GM21447 (cell line): ENCODE measurements at regions not wholly inside any gene's neighbourhood (a gene's known extent, or its start where the extent isn't known, plus 50 kb on each side); places are given as distances from the start of the nearest gene placed in this dataset.

Experiments
- ATAC-seq: cut with Tn5 transposase; IDR thresholded peaks from one replicate; pipeline ENCODE4 v1.9.1; 2021; ENCODE audit not compliant: unreplicated experiment

- ATAC-seq, result no peak
Measured at GRCh38 chr18:39802648-39803229, 2152.3 kb upstream of the PIK3C3 start.

- no peak for ATAC-seq
Measured at GRCh38 chr18:39801848-39802247, 2153.2 kb upstream of the PIK3C3 start.

- ATAC-seq, result no peak
Measured at GRCh38 chr18:39801010-39801409, 2154.0 kb upstream of the PIK3C3 start.

- ATAC-seq, result no peak
Measured at GRCh38 chr18:39799006-39799405, 2156.0 kb upstream of the PIK3C3 start.

GRCh38 chr18:39796393-39796792 is 2158.6 kb upstream of the PIK3C3 start:
- no peak for ATAC-seq

GRCh38 chr18:39795350-39795749 is 2159.7 kb upstream of the PIK3C3 start:
- no peak for ATAC-seq

GRCh38 chr18:39793609-39794008 is 2161.4 kb upstream of the PIK3C3 start:
- ATAC-seq, result no peak

GRCh38 chr18:39788383-39788782 is 2166.7 kb upstream of the PIK3C3 start:
- no peak for ATAC-seq

GRCh38 chr18:39786477-39786876 is 2168.6 kb upstream of the PIK3C3 start:
- ATAC-seq, result no peak

GRCh38 chr18:39784541-39784940 is 2170.5 kb upstream of the PIK3C3 start:
- no peak for ATAC-seq

- no peak for ATAC-seq
Measured at GRCh38 chr18:39781565-39781964, 2173.5 kb upstream of the PIK3C3 start.

- ATAC-seq, result no peak
Measured at GRCh38 chr18:39780774-39781173, 2174.3 kb upstream of the PIK3C3 start.

- ATAC-seq, result no peak
Measured at GRCh38 chr18:39779926-39780325, 2175.1 kb upstream of the PIK3C3 start.

- no peak for ATAC-seq
Measured at GRCh38 chr18:39776766-39777165, 2178.3 kb upstream of the PIK3C3 start.

- ATAC-seq, result no peak
Measured at GRCh38 chr18:39774957-39775598, 2180.0 kb upstream of the PIK3C3 start.

- no peak for ATAC-seq
Measured at GRCh38 chr18:39773646-39774045, 2181.4 kb upstream of the PIK3C3 start.

- ATAC-seq, result no peak
Measured at GRCh38 chr18:39772155-39772919, 2182.7 kb upstream of the PIK3C3 start.

- ATAC-seq, result no peak
Measured at GRCh38 chr18:39770399-39770798, 2184.6 kb upstream of the PIK3C3 start.

- ATAC-seq, result no peak
Measured at GRCh38 chr18:39764873-39765272, 2190.2 kb upstream of the PIK3C3 start.

- no peak for ATAC-seq
Measured at GRCh38 chr18:39761273-39761672, 2193.8 kb upstream of the PIK3C3 start.

GRCh38 chr18:39759926-39760325 is 2194.3 kb upstream of the CELF4 start:
- ATAC-seq, result no peak

- ATAC-seq, result no peak
Measured at GRCh38 chr18:39753178-39753577, 2187.6 kb upstream of the CELF4 start.
